ENCODE measurements at regions not wholly inside any gene's neighbourhood (a gene's known extent, or its start where the extent isn't known, plus 50 kb on each side); places are given as distances from the start of the nearest gene placed in this dataset.

DNA sequence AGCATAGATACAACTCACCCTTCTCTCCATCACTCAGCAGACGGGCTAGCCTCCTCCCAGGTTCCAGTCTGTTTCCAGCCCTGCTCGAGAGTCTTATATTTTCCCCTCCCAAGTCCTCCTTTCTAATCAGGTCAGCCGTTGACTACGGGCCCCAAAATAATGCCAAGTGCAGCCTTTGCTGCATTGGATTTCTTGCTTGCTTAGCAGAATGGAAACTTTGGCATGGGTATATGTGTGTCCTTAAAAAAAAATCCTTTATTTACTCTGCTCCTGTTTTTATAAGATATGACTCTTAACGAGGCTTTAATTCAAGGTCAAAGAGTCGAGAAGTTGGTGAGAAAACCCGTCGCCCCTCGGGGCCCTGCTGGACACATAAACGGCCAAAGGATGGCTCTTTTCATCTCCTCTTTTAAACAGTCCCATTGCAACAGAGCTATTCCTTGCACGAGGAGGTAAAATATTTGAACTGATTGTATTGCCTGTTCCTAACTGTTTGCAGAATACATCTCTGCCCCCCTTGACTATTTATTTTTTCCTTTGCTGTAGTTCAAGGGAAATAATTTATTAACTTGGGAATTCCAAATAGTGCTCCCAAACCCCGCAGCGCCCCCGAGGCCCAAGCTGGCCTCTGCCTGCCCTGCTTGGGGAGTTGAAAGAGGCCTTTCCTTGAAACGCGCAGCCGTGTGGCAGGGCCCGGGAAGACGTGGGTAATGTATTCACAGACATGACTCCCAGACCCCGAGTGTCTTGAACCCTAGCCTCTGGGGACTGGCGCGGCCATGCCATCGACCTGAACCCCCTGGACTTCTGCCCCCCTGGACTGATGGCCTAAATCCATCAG lies 156.5 kb upstream of the MYL2 start:
- no peak for DNase-seq (ENCODE audit: low spot score)

DNA sequence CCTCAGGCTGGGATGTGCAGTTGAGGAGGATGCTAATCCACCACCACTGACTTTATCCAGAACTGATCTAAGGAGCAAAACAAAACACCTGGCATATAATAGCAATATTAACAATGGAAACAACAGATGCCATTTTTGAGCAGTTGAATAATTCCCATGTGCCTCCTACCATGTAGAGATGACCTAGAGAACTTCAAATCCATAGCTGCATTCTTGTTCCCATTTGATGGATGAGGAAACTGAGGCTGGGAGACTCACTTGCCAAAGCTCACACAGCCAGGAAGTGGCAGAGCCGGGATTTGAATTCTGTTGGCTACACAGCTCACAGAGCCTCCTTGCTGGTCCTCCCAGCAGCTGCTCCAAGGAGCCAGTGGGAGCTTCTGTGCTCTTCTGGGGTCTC lies 155.8 kb upstream of the MYL2 start:
- DNase-seq (ENCODE audit: low spot score): no peak

DNA sequence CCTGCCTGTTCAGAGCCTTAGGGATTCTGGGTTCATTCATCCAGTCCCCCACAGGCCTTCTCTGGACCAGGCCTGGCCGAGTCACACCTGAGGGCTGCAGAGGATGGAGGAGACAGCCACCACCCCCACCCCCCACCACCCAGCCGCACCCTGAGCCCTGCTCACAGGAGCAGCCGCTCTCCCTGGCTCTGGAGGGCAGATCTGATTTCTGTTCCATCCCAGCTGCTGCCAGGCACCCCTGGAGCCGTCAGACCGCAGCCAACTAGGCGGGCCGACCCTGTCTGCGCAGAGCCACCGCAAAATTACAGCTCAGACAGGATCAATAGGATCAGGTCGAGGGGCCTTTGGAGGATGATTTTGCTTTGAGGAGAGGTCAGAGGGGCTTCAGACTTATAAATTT lies 154.6 kb upstream of the MYL2 start:
- no peak for DNase-seq (ENCODE audit: low spot score)

DNA sequence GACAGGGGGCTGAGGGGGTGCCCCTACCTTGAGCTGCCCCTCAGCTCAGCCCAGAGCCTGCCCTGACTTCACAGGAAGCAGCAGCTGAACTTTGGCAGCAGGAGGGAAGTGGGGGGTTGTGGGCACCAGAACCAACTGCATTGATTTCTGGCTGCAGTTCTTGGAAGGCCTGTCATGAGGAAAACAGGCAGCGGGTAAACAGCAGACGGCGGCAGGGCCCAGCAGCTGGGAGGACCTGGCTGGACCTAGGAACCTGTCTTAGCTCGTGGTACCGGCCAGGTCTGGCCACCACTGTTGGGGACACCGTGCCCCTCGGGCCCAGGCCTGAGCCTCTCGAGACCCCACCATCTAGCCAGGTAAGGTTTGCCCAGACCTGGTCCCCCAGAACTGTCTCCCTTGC lies 154.2 kb upstream of the MYL2 start:
- DNase-seq (ENCODE audit: low spot score): no peak

DNA sequence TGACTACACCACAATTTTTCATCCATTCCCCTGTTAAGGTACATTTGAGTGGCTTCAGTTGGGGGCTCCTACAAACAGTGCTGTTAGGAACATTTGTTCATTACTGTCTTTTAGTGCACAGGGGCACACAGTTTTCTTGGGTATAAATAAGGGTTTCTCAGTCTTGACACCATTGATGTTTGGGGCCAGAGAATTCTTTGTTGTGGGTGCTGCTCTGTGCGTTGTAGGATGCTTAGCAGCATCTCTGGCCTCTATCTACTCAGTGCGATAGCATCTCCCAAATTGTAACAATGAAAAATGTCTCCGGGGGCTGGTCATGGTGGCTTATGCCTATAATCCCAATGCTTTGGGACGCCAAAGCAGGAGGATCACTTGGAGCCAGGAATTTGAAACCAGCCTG lies 153.0 kb upstream of the MYL2 start:
- DNase-seq (ENCODE audit: low spot score): no peak

DNA sequence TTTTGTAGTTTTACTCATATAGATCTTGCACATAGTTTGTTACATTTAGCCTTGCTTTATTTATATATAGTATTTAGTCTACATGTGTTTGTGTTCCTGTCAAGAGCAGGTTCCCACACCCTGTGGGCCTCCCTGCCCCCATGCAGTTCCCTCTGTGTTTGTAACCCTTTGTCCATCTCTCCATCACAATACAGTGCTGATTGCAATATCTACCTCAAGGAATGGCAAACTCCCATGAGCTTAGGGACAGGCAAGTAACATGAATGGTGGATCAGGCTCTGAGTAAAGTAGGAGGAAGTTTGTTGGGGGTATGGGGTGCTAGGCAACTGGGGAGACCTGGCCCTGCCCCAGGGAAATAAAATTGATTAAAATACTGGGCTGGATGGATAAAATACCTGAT lies 151.9 kb upstream of the MYL2 start:
- DNase-seq (ENCODE audit: low spot score): no peak

DNA sequence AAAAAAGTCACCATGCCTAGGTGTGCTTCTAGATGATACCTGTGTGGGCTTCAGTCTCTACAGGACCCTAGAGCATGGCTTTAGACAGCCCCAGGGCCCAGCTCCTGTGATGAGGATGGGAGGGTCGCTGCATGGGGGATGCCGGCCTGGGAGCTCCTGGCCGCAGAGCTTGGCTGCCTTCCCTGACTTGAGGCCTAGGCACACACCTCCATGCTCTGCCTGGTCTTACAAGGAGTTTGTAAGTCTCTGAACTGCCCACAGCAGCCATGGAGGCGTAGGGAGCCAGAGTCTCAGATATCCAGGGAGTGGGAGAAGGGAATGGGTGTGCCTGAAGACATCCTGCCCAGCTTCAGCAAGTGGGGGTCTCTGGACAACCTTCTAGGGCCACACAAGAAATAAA lies 149.5 kb upstream of the MYL2 start:
- no peak for DNase-seq (ENCODE audit: low spot score)

DNA sequence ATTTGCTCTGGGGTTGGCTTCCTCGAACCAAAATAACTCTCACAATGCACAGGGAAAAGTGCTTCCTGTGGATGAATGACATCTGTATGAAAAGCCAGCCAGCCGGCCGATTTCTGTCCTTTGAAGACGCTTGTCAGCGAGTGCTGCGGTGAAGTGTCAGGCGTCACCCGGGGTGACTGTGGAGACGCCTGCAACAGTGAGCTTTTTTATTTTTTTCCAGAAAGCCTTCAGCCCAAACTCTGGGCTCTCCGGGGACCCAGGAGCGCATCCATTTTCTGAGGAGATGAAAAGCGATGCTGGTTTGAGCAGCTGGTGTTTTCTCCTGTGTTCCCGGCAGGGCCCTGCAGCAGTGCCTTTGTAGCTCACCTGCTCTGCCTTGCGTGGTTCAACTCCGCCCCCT lies 147.9 kb upstream of the MYL2 start:
- no peak for DNase-seq (ENCODE audit: low spot score)

DNA sequence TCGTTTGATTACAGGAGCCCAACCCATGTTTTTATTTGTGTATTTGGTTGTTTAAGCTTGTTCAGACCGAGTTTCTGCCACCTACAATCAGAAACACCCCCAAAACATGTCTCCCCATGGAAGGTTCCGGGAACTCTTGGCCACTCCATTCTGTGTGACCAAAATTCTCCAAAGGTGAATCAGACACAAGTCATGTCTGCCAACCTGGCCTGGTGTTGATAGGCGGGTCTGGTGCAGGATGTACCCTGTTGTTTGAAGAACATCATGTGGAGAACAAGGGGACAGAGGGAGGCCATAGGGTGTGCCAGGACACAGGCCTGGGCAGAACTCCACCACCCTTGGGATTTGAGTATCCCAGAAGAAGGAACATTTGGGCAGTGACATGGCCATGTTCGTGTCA lies 147.1 kb upstream of the MYL2 start:
- DNase-seq (ENCODE audit: low spot score): no peak

DNA sequence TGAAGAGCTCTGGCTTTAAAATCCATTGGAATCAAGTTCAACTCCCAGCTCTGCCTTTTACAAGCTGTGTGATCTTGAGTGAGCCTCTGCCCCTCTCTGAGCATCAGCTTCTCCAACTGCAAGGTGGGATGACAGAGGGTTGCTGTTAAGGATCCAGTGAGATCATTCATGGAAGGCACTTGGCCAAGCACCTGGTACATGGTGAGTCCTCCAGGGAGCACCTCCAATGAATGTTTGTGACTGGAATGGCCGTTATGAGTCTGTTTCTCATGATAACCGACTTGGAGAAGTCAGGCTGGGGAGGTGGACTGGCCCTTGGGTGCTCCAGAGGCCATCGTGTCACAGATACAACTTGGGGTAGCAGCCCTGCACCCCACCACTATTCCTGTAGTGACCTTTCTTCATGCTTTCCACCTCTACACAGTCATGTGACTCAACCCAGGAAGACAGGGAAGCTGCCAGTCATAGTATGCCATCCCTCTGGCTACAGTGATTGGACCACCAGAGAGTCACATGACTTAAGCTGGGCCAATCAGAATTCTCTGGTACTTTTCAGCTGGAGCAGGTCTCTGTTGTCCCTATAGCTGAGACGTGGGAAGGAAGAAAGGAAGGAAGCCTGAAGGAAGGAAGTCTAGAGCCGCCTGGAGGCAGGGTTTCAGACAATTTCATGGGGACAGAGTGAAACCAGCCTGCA lies 146.5 kb upstream of the MYL2 start:
- DNase-seq (ENCODE audit: low spot score): no peak

DNA sequence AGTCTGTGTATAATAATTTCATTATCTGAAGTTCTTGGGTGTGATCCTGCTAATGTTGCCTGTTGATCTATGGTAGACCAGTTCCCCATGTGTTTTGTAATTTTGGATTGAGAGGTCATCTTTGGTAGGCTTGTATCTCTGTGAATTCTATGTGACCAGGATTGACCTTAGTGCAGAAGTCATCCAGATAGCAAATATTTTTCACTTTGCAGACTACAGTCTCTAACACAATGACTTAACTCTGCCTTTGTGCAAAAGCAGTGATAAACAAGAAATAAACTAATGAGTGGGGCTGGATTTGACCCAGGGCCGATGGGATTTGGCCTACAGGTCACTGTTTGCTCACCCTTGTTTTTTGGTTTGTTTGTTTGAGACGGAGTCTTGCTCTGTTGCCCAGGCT lies 144.6 kb upstream of the MYL2 start:
- DNase-seq (ENCODE audit: low spot score): no peak

DNA sequence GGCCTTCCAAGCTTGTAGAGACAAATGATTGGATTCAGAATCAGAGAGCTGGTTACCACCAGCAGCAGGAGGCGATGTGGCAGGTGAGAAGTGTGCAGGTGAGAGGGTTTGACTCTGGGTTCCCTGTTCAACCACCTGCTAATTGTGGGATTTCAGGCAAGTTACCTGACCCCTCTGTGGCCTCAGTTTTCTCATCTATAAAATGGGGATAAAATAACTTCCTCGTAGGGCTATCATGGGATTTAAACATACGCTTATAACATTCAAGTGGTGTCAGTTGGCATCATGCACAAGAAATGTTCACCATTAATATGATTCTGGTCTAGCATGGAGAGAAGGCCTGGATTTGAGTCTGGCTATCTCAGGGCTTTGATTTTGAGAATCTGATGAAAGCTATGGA lies 143.8 kb upstream of the MYL2 start:
- DNase-seq (ENCODE audit: low spot score): no peak

DNA sequence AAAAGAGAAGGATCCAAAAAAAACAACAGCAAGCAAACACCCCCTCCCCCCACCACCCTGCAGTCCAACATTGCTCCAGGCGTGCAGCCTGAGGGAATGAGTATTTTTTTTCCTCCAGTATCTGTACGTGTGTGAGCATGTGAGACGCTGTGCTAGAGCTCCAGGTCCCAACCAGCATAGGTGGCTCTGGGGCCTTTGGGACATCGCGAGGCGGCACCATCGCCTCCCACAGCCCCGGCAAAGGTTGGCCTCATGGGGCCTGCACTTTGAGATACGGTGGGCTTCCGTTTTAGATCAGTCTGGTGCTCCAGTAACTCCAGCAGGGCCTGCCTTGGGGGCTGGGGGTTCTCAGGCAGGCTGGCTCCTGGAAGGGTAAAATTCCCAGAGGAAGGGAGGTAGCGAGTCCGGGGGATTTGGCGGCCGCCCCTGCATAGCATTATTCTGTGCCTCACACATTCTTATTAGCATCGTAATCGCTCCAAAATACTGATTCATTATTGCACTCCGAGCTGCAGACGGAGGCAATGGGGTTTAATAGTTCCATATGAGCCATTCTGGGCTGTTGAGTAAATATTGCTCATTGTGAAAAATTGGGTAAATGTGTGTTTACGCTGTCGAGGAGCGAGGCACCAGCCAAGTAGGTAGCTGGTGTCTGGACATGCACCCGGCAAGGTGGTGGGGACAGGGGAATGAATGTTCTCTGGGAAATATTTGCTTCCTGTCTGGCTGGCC lies 143.1 kb upstream of the MYL2 start:
- no peak for DNase-seq (ENCODE audit: low spot score)

DNA sequence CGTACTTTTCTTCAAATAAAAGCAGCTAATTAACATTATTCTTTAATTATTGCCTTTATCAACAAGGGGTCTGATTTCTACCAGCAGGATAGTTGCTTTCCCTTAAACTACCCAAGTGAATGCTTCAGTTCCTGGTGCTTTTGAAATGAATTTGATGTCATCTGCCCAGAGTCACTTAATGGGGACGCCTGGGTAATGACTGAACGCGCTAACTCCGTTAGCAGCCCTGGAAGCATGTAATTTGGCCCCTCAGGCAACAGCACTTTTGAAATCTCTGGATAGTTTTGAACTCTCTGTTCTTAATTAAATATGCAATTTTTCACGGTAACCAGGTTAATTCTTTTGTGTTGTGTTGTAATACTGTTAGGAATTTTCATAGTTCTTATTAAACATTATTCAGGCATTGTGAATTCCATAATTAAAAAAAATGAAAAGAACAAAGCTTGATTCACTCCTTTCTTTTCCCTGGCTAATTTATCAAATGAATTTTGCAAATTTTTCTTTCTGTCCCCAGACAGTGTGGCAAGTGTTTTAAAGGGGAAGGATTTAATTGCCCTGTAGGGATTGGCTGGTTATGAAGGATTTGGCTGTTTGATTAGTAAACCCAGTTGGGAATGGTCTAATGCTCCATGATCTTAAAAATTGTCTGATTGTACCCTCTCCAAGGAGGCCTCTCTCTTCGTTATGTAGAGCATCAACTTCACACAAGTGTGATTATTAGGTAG lies 137.5 kb upstream of the MYL2 start:
- no peak for DNase-seq (ENCODE audit: low spot score)

DNA sequence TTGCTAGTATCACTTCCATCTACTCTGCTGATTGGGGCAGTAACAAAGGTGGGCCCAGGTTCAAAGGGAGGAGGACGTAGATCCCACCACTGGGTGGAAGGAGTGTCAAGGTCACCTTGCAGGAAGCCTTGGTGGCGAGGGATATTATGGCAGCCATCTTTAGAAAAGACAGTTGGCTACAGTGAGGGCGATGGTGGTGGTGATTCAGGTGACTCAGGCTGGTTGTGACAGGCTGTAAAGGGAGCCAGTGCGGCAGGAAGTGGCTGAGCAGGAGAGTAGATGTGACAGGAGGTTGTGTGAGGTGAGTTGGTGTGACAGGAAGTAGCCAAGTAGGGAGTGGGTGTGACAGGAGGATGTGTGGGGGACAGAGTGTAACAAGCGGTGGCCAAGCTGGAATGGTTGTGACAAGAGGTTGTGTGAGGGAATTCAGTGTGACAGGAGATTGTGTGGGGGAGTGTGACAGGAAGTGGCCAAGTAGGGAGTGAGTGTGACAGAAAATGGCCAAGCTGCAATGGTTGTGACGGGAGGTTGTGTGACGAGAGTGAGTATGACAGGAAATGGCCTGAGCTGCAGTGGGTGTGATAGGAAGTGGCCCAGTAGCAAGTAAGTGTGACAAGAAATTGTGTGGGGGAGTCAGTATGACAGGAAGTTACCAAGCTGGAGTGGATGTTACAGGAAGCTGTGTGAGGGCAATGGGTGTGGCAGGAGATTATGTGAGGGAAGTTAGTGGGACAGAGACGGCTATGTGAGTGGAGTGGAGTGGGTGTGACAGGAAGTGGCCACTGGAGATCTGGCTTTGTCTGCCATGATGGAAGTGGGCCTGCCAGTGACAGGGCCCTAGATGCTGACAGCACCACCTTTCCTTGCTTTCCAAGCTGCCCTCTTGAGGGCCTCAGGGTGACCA lies 136.5 kb upstream of the MYL2 start:
- DNase-seq (ENCODE audit: low spot score): no peak

DNA sequence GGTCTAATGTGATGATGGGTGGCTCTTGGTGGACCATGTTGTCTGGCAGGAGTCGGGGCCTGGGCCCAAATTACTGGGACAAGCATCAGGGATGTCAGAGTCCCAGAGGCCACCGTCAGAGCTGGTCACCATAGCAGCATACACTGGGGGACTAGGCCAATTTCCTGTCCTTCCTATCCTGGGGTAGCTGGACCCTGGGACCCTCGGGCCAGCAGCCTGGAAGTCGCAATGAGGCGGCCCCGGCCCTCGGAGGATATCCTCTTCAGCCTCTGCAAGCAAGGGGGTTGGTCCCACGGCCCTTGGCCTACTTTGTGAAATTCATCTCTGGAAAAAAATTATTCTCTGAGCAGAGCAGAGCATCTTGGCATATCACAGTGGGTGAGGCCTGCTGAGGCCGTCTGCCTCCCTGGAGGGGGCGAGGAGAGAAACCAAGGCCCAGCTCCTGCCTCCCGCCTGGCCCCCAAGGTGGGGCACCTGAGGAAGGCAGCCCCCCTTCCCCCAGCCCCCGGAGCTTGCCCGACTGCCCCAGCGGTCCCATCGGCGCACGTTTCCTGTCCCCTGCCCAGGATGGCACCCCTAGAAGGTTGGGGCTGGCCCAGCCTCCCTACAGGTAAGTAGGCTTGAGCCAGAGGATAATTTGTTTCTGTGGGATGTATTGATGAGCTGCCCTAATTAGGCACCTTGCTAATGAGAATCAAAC lies 135.0 kb upstream of the MYL2 start:
- DNase-seq (ENCODE audit: low spot score): no peak

DNA sequence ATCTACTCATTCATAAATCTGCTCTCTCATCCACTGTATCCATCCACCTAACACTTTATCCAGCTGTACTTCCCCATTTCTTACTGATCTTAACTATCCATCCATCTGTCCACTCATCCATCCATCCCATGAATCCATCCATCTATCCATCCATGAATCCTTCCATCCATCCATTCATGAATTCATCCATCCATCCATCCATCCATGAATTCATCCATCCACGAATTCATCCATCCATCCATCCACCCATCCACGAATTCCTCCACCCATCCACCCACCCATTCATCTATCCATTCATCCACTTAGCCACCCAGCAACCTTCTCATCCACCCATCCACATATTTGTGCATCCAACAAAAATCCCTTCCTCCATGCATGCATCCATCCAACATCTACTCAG lies 128.6 kb upstream of the MYL2 start:
- no peak for DNase-seq (ENCODE audit: low spot score)

DNA sequence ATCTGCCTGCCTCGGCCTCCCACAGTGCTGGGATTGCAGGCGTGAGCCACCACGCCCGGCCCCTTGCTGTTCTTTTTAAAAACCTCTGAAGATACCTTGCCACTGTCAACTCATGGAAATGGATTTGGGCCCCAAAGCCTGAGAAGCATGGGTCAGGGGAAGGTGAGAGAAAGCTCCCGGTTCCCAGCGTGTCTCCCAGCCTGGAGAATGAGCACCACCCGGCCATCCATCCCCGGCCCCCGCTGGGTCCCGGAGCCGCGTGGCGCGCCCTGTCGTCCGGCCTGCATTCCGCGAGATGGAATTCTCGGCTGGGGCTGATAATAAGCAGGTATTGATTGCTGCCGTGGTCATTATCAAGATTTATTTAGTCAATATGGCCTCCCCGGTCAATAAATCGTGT lies 126.5 kb upstream of the MYL2 start:
- DNase-seq (ENCODE audit: low spot score): no peak

DNA sequence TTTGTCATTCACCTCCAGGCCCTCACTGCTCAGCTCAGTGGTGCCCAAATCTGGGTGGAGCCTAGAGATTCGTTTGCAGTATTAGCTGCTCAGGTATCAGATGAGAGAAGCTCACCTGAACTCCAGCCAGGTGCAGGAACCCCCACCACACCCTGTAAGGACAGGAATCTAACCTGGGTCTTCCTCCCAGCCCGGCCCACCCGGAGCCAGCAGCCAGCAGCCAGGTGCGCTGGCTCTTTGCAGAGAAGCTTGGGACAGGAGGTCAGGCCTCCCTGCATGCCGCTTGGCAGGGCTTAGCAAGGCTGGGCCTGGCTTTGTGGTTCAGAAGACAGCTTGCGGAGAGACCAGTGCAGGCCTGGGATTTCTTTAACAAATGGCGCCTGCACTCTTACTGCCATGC lies 125.6 kb upstream of the MYL2 start:
- DNase-seq (ENCODE audit: low spot score): no peak

DNA sequence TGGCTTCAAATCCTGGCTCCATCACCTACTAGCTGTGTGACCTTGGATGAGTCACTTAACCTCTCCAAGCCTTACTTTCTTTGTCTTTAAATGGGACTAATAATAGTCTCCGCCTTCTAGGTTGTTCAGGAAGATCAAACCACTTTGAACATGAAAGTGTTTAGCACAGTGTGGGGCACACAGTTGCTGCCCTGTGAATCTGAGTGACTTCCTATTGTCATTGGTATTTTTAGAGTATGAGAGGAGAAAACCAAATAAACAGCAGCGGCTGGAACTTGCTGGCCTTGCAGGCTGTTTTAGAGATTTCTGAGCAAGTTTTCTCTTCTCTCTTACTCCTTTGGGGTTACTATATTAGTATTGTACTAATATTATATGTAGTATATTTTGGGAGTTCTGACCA lies 120.7 kb upstream of the MYL2 start:
- no peak for DNase-seq (ENCODE audit: low spot score)

DNA sequence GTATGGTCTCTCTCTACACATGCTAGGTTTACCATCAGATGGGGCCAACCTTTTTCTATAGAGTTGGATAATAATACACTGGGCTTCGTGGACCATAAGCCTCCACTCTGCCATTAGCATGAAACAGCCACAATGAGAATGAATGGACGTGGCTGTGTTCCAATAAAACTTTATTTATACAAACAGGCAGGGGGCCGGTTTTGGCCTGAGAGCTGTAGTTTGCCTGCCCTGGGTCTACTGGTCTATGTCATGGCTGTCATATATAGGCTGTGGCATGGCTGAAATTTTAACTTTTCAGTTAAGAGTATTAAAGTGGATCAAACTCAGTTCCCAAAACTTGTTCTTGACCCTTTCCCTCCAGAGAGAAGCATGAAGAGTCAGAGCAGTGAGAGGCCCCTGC lies 120.3 kb upstream of the MYL2 start:
- DNase-seq (ENCODE audit: low spot score): no peak

Measured in hepatic stellate cell (primary cell).